Liver (tissue), 3 donors: ENCODE measurements at regions not wholly inside any gene's neighbourhood (a gene's known extent, or its start where the extent isn't known, plus 50 kb on each side); places are given as distances from the start of the nearest gene placed in this dataset.

Experiments used
- ATF3 ChIP-seq: IDR thresholded peaks from 2 replicates; pipeline ENCODE4 v1.6.1; 2016; ENCODE audit warnings: antibody characterized with exemption
- CTCF ChIP-seq: fragments of 150-350 bp; IDR thresholded peaks from 2 replicates; pipeline ENCODE4 v1.5.1; 2017; ENCODE audit warnings: improper control_type of control experiment, low read depth, low read length; ENCODE audit not compliant: missing input control
- EGR1 ChIP-seq, 2 donors: IDR thresholded peaks; 2 replicates each; pipeline ENCODE4 v1.6.1; 2016 to 2018; ENCODE audit warnings: antibody characterized with exemption in 2 of 2, low read depth in 2 of 2
- FOXA1 ChIP-seq: IDR thresholded peaks from 2 replicates; pipeline ENCODE4 v1.6.1; 2016; ENCODE audit warnings: antibody characterized with exemption
- GABPA ChIP-seq, 2 donors: IDR thresholded peaks in 1 of 2; conservative IDR thresholded peaks in 1 of 2; 2 replicates each; pipeline ENCODE4 v1.6.1; 2016; ENCODE audit warnings: antibody characterized with exemption in 2 of 2, mild to moderate bottlenecking in 1 of 2, moderate library complexity in 1 of 2
- JUND ChIP-seq, 2 donors: IDR thresholded peaks; 2 replicates each; pipeline ENCODE4 v1.6.1; 2016; ENCODE audit warnings: antibody characterized with exemption in 2 of 2
- NR2F2 ChIP-seq: IDR thresholded peaks from 2 replicates; pipeline ENCODE4 v1.6.1; 2016; ENCODE audit warnings: antibody characterized with exemption
- RAD21 ChIP-seq, 2 donors: IDR thresholded peaks; 2 replicates each; pipeline ENCODE4 v1.6.1; 2016; ENCODE audit warnings: antibody characterized with exemption in 2 of 2, mild to moderate bottlenecking in 2 of 2
- RXRA ChIP-seq, 2 donors: IDR thresholded peaks; 2 replicates each; pipeline ENCODE4 v1.6.1; 2017 to 2018; ENCODE audit warnings: antibody characterized with exemption in 2 of 2, mild to moderate bottlenecking in 1 of 2
- TAF1 ChIP-seq: conservative IDR thresholded peaks from 2 replicates; pipeline ENCODE4 v1.6.1; 2016; ENCODE audit warnings: antibody characterized with exemption, mild to moderate bottlenecking
- YY1 ChIP-seq: IDR thresholded peaks from 2 replicates; pipeline ENCODE4 v1.6.1; 2016; ENCODE audit warnings: antibody characterized with exemption, mild to moderate bottlenecking
- ZBTB33 ChIP-seq: IDR thresholded peaks from 2 replicates; pipeline ENCODE4 v1.6.1; 2016; ENCODE audit warnings: antibody characterized with exemption
- TF ChIP-seq, protein P1 (sequence below): IDR thresholded peaks from 2 replicates; pipeline ENCODE4 v1.6.1; 2016; ENCODE audit warnings: antibody characterized with exemption
- TF ChIP-seq, protein P2 (sequence below): IDR thresholded peaks from 2 replicates; pipeline ENCODE4 v1.6.1; 2016; ENCODE audit warnings: antibody characterized with exemption, mild to moderate bottlenecking
- donor health status: healthy.
- donor health status: healthy.

- TF ChIP-seq CTCF (no peak), ZBTB33 (no peak), JUND (IDR thresholded peaks at IDR 0.05) (no peak), YY1 (no peak), TAF1 (no peak), FOXA1 (no peak), ATF3 (no peak), EGR1 (IDR thresholded peaks at IDR 0.05; ENCODE audit: low read depth in 2 of 2) (no peak), NR2F2 (no peak), GABPA (IDR thresholded peaks at IDR 0.05 in 1 of 2, conservative IDR thresholded peaks at IDR 0.05 in 1 of 2) (no peak), RXRA (IDR thresholded peaks at IDR 0.05) (no peak), RAD21 (IDR thresholded peaks at IDR 0.05) (no peak)
- TF ChIP-seq, protein P1, sequence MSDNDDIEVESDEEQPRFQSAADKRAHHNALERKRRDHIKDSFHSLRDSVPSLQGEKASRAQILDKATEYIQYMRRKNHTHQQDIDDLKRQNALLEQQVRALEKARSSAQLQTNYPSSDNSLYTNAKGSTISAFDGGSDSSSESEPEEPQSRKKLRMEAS: no peak
- TF ChIP-seq, protein P2, sequence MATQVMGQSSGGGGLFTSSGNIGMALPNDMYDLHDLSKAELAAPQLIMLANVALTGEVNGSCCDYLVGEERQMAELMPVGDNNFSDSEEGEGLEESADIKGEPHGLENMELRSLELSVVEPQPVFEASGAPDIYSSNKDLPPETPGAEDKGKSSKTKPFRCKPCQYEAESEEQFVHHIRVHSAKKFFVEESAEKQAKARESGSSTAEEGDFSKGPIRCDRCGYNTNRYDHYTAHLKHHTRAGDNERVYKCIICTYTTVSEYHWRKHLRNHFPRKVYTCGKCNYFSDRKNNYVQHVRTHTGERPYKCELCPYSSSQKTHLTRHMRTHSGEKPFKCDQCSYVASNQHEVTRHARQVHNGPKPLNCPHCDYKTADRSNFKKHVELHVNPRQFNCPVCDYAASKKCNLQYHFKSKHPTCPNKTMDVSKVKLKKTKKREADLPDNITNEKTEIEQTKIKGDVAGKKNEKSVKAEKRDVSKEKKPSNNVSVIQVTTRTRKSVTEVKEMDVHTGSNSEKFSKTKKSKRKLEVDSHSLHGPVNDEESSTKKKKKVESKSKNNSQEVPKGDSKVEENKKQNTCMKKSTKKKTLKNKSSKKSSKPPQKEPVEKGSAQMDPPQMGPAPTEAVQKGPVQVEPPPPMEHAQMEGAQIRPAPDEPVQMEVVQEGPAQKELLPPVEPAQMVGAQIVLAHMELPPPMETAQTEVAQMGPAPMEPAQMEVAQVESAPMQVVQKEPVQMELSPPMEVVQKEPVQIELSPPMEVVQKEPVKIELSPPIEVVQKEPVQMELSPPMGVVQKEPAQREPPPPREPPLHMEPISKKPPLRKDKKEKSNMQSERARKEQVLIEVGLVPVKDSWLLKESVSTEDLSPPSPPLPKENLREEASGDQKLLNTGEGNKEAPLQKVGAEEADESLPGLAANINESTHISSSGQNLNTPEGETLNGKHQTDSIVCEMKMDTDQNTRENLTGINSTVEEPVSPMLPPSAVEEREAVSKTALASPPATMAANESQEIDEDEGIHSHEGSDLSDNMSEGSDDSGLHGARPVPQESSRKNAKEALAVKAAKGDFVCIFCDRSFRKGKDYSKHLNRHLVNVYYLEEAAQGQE: no peak
Measured at GRCh38 chr1:56123421-56123820, 455.9 kb downstream of the PLPP3 start.
